ENCODE measurements at regions not wholly inside any gene's neighbourhood (a gene's known extent, or its start where the extent isn't known, plus 50 kb on each side); places are given as distances from the start of the nearest gene placed in this dataset.

DNA sequence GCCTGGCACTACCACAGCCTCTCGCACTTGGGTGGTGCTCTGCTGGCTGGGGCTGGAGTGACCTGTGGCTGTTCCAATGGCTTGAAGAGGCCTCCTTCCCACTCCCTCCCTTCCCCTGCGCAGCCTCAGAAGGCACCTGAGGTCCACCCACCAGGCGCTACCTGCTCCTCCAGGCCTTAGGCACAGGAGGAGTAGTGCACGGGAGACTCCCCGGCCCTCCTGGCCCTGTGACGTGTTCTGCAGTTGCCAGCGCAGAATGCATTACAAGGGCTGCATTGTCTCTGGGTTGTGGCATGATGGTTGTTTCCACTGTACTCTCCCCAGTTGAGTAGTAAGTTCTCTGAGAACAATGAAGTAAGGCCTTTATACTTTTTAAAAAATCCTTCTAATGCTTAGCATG, 128.6 kb downstream of the TEX29 start:
- Histone ChIP-seq H3K36me3 (ENCODE audit: insufficient read depth, low read length) (no peaks in the 10 kb centered on the region), H3K4me1 (ENCODE audit: insufficient read depth, low read length, poor library complexity, severe bottlenecking) (no peaks in the 10 kb centered on the region), H3K4me3 (ENCODE audit: low read length, poor library complexity, severe bottlenecking) (no peak overlapping the region), H3K9me2 (replicated peaks; ENCODE audit: low read depth, low read length) (no peaks in the 10 kb centered on the region), H3K9ac (ENCODE audit: low read depth, low read length, poor library complexity, severe bottlenecking) (no peak overlapping the region), H3F3A (ENCODE audit: low read depth) (no peaks in the 10 kb centered on the region), H4K20me1 (ENCODE audit: insufficient read depth, low read length, poor library complexity, severe bottlenecking) (no peaks in the 10 kb centered on the region), H2AFZ (ENCODE audit: low read length) (no peak overlapping the region), H3K27me3 (ENCODE audit: insufficient read depth, low read length, poor library complexity, severe bottlenecking) (no peaks in the 10 kb centered on the region), H3K4me2 (ENCODE audit: low read depth, low read length, poor library complexity, severe bottlenecking) (no peak overlapping the region), H3K79me2 (ENCODE audit: insufficient read depth, low read length) (no peaks in the 10 kb centered on the region), H3K9me3 (ENCODE audit: insufficient read depth, low read depth, low read length) (peaks cover 12% of the 10 kb centered on the region; the same call in 1 of the 2 replicates)
- TF ChIP-seq EZH2phosphoT487 (IDR thresholded peaks at IDR 0.05; ENCODE audit: borderline replicate concordance) = no peak
- TF ChIP-seq, protein P1, sequence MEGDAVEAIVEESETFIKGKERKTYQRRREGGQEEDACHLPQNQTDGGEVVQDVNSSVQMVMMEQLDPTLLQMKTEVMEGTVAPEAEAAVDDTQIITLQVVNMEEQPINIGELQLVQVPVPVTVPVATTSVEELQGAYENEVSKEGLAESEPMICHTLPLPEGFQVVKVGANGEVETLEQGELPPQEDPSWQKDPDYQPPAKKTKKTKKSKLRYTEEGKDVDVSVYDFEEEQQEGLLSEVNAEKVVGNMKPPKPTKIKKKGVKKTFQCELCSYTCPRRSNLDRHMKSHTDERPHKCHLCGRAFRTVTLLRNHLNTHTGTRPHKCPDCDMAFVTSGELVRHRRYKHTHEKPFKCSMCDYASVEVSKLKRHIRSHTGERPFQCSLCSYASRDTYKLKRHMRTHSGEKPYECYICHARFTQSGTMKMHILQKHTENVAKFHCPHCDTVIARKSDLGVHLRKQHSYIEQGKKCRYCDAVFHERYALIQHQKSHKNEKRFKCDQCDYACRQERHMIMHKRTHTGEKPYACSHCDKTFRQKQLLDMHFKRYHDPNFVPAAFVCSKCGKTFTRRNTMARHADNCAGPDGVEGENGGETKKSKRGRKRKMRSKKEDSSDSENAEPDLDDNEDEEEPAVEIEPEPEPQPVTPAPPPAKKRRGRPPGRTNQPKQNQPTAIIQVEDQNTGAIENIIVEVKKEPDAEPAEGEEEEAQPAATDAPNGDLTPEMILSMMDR (conservative IDR thresholded peaks at IDR 0.05; ENCODE audit: low read length) = no peak

DNA sequence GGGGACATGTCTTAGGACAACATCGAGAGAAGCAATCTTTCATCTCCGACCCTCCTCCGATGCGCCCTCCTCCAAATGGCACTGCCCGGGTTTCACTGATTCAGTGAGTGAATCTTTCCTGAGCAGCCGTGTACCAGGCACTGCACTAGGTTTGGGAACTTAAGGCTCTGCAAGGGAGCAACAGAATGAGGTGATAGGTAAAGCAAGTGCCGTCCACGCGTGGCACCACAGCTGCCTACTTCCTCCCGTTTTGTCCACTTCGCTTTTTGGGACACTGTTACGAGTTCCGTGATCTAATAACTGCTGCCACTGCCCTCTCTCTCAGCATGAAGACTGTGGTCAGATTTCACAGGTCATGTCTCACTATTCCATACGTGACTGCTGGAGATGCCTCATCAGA, 131.0 kb downstream of the TEX29 start:
- no peak overlapping the region for H3K9ac ChIP-seq (ENCODE audit: low read depth, low read length, poor library complexity, severe bottlenecking)
- H3K36me3 ChIP-seq (ENCODE audit: insufficient read depth, low read length) = no peaks in the 10 kb centered on the region
- H3K9me2 ChIP-seq (replicated peaks; ENCODE audit: low read depth, low read length) = no peaks in the 10 kb centered on the region
- no peaks in the 10 kb centered on the region for H4K20me1 ChIP-seq (ENCODE audit: insufficient read depth, low read length, poor library complexity, severe bottlenecking)
- H3K4me1 ChIP-seq (ENCODE audit: insufficient read depth, low read length, poor library complexity, severe bottlenecking) = no peaks in the 10 kb centered on the region
- TF ChIP-seq EZH2phosphoT487 (IDR thresholded peaks at IDR 0.05; ENCODE audit: borderline replicate concordance) = no peak
- TF ChIP-seq, protein P1 (conservative IDR thresholded peaks at IDR 0.05; ENCODE audit: low read length) = no peak
- peaks cover 9% of the 10 kb centered on the region; the same call in 1 of the 2 replicates for H3K9me3 ChIP-seq (ENCODE audit: insufficient read depth, low read depth, low read length)
- H2AFZ ChIP-seq (ENCODE audit: low read length) = no peak overlapping the region
- H3F3A ChIP-seq (ENCODE audit: low read depth) = no peaks in the 10 kb centered on the region
- H3K4me3 ChIP-seq (ENCODE audit: low read length, poor library complexity, severe bottlenecking) = no peak overlapping the region
- H3K27me3 ChIP-seq (ENCODE audit: insufficient read depth, low read length, poor library complexity, severe bottlenecking) = no peaks in the 10 kb centered on the region
- no peak overlapping the region for H3K4me2 ChIP-seq (ENCODE audit: low read depth, low read length, poor library complexity, severe bottlenecking)
- no peaks in the 10 kb centered on the region for H3K79me2 ChIP-seq (ENCODE audit: insufficient read depth, low read length)

DNA sequence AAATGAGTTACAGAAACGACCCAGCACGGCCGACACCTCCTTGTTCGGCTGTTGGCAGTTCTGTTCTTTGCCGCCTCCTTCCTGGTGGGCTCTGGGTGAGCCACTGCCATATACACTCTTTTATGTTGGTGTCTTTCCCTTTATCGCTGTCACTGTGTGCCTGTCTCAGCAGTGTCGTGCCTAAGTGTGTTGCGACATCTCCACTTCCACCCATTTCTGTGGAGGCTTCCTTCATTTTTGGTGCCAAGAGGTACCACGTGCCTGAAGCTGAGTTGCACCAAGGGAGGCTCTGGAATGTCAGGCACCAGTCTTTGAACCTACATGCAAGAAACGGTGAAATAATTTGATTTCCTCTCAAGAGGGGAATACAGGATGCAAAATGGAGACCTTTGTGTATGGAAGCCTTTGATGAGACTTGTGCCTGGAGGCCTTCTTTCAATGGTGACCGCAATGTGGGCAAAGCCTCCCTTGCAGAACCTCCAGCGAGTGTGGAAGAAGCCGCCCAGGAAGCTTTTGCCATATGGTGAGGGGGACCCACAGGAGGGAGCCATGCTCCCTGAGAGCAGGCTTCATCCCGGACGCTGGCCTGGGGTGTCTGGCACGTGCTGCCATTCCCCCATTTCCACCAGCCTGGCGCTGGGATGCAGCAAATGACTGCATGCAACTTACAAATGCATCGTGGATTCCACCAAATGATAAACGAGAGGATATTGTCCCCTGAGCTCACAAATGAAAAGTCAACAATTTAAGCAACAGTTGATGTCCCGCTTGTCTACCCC, 136.2 kb downstream of the TEX29 start:
- Histone ChIP-seq H4K20me1 (ENCODE audit: insufficient read depth, low read length, poor library complexity, severe bottlenecking) (no peaks in the 10 kb centered on the region), H3K79me2 (ENCODE audit: insufficient read depth, low read length) (no peaks in the 10 kb centered on the region), H3K36me3 (ENCODE audit: insufficient read depth, low read length) (no peaks in the 10 kb centered on the region), H2AFZ (ENCODE audit: low read length) (no peak overlapping the region), H3K9me2 (replicated peaks; ENCODE audit: low read depth, low read length) (no peaks in the 10 kb centered on the region), H3K4me3 (ENCODE audit: low read length, poor library complexity, severe bottlenecking) (no peak overlapping the region), H3K9ac (ENCODE audit: low read depth, low read length, poor library complexity, severe bottlenecking) (no peak overlapping the region), H3K4me1 (ENCODE audit: insufficient read depth, low read length, poor library complexity, severe bottlenecking) (no peaks in the 10 kb centered on the region), H3K9me3 (ENCODE audit: insufficient read depth, low read depth, low read length) (0 out of 2 replicates have a peak, but pooled peaks cover 2% of the 10 kb centered on the region), H3F3A (ENCODE audit: low read depth) (no peaks in the 10 kb centered on the region), H3K27me3 (ENCODE audit: insufficient read depth, low read length, poor library complexity, severe bottlenecking) (no peaks in the 10 kb centered on the region), H3K4me2 (ENCODE audit: low read depth, low read length, poor library complexity, severe bottlenecking) (no peak overlapping the region)
- TF ChIP-seq EZH2phosphoT487 (IDR thresholded peaks at IDR 0.05; ENCODE audit: borderline replicate concordance) = no peak
- TF ChIP-seq, protein P1 (conservative IDR thresholded peaks at IDR 0.05; ENCODE audit: low read length) = no peak

All from Loucy (cell line).